Heart left ventricle (tissue), 16 donors: ENCODE measurements at regions not wholly inside any gene's neighbourhood (a gene's known extent, or its start where the extent isn't known, plus 50 kb on each side); places are given as distances from the start of the nearest gene placed in this dataset.

Experiments used
- ATAC-seq, 4 donors: fragments of 200-7000 bp; cut with Tn5 transposase; one replicate each; pipeline ENCODE4 v1.9.1; 2020 to 2022; ENCODE audit warnings: moderate library complexity in 4 of 4, mild to moderate bottlenecking in 3 of 4, moderate number of reproducible peaks in 1 of 4
- DNase-seq, 5 donors: peaks; one replicate each; pipeline ENCODE4 v3.0.0-alpha.2; 2020
- H3K27ac ChIP-seq, 12 donors: fragments of 200-600 bp; sonication (generic) in 4 of 12; one replicate each; pipeline versions ENCODE4 v1.5.0 to v1.8.0; 2016 to 2022; ENCODE audit warnings: mild to moderate bottlenecking in 2 of 12
- H3K27me3 ChIP-seq, 9 donors: fragments of 200-600 bp; sonication (generic) in 2 of 9; one replicate each; pipeline versions ENCODE4 v1.5.1 to v1.8.0; 2016 to 2022; ENCODE audit warnings: mild to moderate bottlenecking in 3 of 9
- H3K36me3 ChIP-seq, 9 donors: fragments of 200-600 bp; sonication (generic) in 2 of 9; one replicate each; pipeline versions ENCODE4 v1.5.0 to v1.8.0; 2018 to 2022; ENCODE audit warnings: mild to moderate bottlenecking in 2 of 9
- H3K4me1 ChIP-seq, 12 donors: fragments of 200-600 bp; sonication (generic) in 4 of 12; one replicate each; pipeline versions ENCODE4 v1.5.0 to v1.8.0; 2016 to 2022; ENCODE audit warnings: mild to moderate bottlenecking in 3 of 12
- H3K4me3 ChIP-seq, 12 donors: fragments of 200-600 bp; sonication (generic) in 4 of 12; one replicate each; pipeline versions ENCODE4 v1.5.0 to v1.8.0; 2017 to 2022; ENCODE audit warnings: mild to moderate bottlenecking in 9 of 12, moderate library complexity in 4 of 12
- H3K9me3 ChIP-seq, 12 donors: fragments of 200-600 bp; sonication (generic) in 4 of 12; one replicate each; pipeline versions ENCODE4 v1.5.0 to v1.8.0; 2016 to 2022; ENCODE audit warnings: mild to moderate bottlenecking in 1 of 12
- CTCF ChIP-seq, 12 donors: fragments of 200-600 bp; sonication (generic) in 4 of 12; IDR thresholded peaks; one replicate each; pipeline versions ENCODE4 v1.5.0 to v1.8.0; 2018 to 2022; ENCODE audit warnings: antibody characterized with exemption in 12 of 12, mild to moderate bottlenecking in 5 of 12
- POLR2A ChIP-seq, 2 donors: fragments of 450-650 bp; IDR thresholded peaks; one replicate each; pipeline ENCODE4 v1.6.1; 2017; ENCODE audit warnings: antibody characterized with exemption in 2 of 2, mild to moderate bottlenecking in 2 of 2, moderate library complexity in 2 of 2
- WGBS, 4 donors: extraction: QIAGEN DNeasy Blood & Tissue Kit in 2 of 4; methylation state at CpG; one replicate each; pipeline versions ENCODE4 v1.1.5 to v1.1.7; 2013 to 2018; 5-methylcytosine and 5-hydroxymethylcytosine counted together
- intact Hi-C, 10 donors: fragments of 100-400 bp; cut with DNase I; formaldehyde crosslinking; loops; one replicate each; pipeline versions ENCODE4 v1.11.1 to v1.14.2; 2022
- donor health status: ischemic (EF 13 %, LVEDD 7.1; RV severe dilation, severe dysfunction).
- donor health status: healthy with polysubstance abuse.
- donor health status: DM: no; HTN: yes; CAD: no.
- donor health status: DM: no; HTN: no; CAD: no.
- donor health status: ischemic (EF 25% LVEDD 6.9; RV normal size, moderate dysfunction).
- donor health status: ischemic (EF 25% LVEDD 5.7; RV mildly dilated, moderate dysfunction).
- donor health status: healthy.
- donor health status: DM: yes; HTN: yes; CAD: no.
- donor health status: ischemic (EF 35%, LVEDD 5.7; RV mildly dilated, moderate dysfunction).
- donor health status: nonischemic (EF 11% LVEDD 7.7; RV severe dilation, severe dysfunction).
- donor health status: DM: yes; HTN: yes; CAD: no.
- donor health status: PGD.
- donor health status: ischemic (EF 29% LVEDD 5.4; RV normal size, mild dysfunction).
- donor health status: nonischemic (EF 23%, LVEDD 6.1; RV moderate dilation, normal function).

DNA sequence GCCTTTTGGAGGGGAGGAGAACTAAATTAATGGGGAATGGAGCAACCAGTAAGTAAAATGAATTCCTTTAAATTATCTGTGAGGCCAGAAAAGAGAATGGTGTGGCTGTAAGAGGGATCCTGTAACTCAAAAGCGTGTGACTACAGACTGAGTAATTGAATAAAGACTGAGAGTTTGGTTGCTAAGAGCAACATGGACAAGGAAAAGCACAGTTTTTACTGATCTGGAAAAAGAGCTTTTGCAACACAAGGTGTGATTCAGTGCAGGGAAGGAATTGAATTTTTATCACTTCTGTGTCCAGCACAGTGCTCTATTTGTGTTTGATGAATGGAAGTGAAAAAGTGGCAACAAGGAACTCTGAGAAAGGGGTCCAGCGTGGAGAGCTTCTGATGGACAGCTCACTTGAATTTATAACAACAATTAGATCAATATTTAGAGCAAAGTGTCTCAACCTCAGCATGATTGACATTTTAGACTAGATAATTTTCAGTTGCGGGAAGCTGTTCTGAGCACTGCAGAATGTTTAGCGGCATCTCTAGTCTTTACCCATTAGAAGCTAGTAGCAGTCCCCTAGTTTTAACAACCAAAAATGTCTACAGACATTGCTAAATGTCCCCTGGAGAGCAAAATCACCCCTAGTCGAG lies 202.8 kb upstream of the BDNF start:
- no peak overlapping the region for H3K4me3 ChIP-seq
- intact Hi-C loops: no loop called here

GRCh38 chr11:27898166-27898565 lies 197.9 kb upstream of the BDNF start:
- no peaks in the 10 kb centered on the region for H3K36me3 ChIP-seq
- no peaks in the 10 kb centered on the region for H3K27me3 ChIP-seq
- H3K4me1 ChIP-seq: no peaks in the 10 kb centered on the region
- DNase-seq: no peak
- TF ChIP-seq POLR2A (IDR thresholded peaks at IDR 0.05) (no peak), CTCF (IDR thresholded peaks at IDR 0.05) (no peak)
- 67 to 87% (median 75%) methylated on average over 2 of the region's 2 CpGs for WGBS, 4 donors
- H3K9me3 ChIP-seq: no peaks in the 10 kb centered on the region
- intact Hi-C loops: no loop called here
- no peak for ATAC-seq
- H3K4me3 ChIP-seq: no peak overlapping the region
- no peak overlapping the region for H3K27ac ChIP-seq

More for the DNA sequence above, 202.8 kb upstream of the BDNF start:
- Histone ChIP-seq H3K27ac (no peak overlapping the region), H3K9me3 (peaks cover 0 to 7% (median 0%) of the 10 kb centered on the region in 12 donors), H3K4me1 (no peaks in the 10 kb centered on the region), H3K36me3 (no peaks in the 10 kb centered on the region), H3K27me3 (no peaks in the 10 kb centered on the region)
- 78 to 90% (median 83%) methylated on average over 5 of the region's 5 CpGs for WGBS, 4 donors
- ATAC-seq: no peak
- TF ChIP-seq CTCF (IDR thresholded peaks at IDR 0.05) (no peak), POLR2A (IDR thresholded peaks at IDR 0.05) (no peak)
- DNase-seq: no peak

DNA sequence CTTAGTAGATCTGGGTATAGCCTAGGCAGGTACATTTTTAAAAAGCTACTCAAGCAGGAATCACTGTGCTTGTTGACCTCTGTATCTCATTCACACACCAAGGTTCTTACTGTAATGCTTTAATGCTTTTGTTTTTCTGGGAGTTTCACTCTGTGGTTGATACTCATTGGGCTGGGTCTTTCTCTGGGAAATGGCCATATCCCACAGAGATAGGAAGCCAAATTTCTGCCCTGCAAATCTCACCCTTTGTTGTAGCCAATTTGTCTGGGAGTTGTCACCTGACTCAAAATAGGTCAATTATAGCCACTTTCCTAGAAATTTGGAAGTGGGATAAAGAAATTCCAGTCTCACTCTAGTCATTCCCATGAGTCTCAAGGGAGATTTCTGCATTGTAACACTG lies 195.8 kb upstream of the BDNF start:
- Histone ChIP-seq H3K4me3 (no peak overlapping the region), H3K27ac (no peak overlapping the region), H3K27me3 (no peaks in the 10 kb centered on the region), H3K9me3 (peaks cover 0 to 5% (median 0%) of the 10 kb centered on the region in 12 donors), H3K4me1 (no peaks in the 10 kb centered on the region), H3K36me3 (no peaks in the 10 kb centered on the region)
- TF ChIP-seq CTCF (IDR thresholded peaks at IDR 0.05) (no peak), POLR2A (IDR thresholded peaks at IDR 0.05) (no peak)
- ATAC-seq: no peak
- intact Hi-C loops: no loop called here
- no peak for DNase-seq

GRCh38 chr11:27894552-27894951 lies 194.3 kb upstream of the BDNF start:
- ATAC-seq (no peak), DNase-seq (no peak)
- Histone ChIP-seq H3K4me3 (no peak overlapping the region), H3K4me1 (no peaks in the 10 kb centered on the region), H3K27me3 (no peaks in the 10 kb centered on the region), H3K9me3 (peaks cover 0 to 5% (median 0%) of the 10 kb centered on the region in 12 donors), H3K27ac (no peak overlapping the region), H3K36me3 (no peaks in the 10 kb centered on the region)
- no peak for TF ChIP-seq POLR2A (IDR thresholded peaks at IDR 0.05)
- WGBS, 4 donors: 67 to 79% (median 75%) methylated on average over 4 of the region's 4 CpGs
- intact Hi-C loops: no loop called here

- Histone ChIP-seq H3K27me3 (no peaks in the 10 kb centered on the region), H3K9me3 (peaks cover 0 to 4% (median 0%) of the 10 kb centered on the region in 12 donors), H3K4me3 (no peak overlapping the region), H3K36me3 (no peaks in the 10 kb centered on the region), H3K27ac (no peak overlapping the region), H3K4me1 (no peaks in the 10 kb centered on the region)
- 41 to 64% (median 50%) methylated on average over 3 of the region's 3 CpGs for WGBS, 4 donors
- intact Hi-C loops: no loop called here
- ATAC-seq: no peak
- no peak for DNase-seq
- TF ChIP-seq POLR2A (IDR thresholded peaks at IDR 0.05): no peak
- TF ChIP-seq CTCF (IDR thresholded peaks at IDR 0.05): no peak
These were observed 186.6 kb upstream of the BDNF start for GRCh38 chr11:27886857-27887256.
